Spleen (tissue), 11 donors: ENCODE measurements at regions not wholly inside any gene's neighbourhood (a gene's known extent, or its start where the extent isn't known, plus 50 kb on each side); places are given as distances from the start of the nearest gene placed in this dataset.

Experiments
- DNase-seq: peaks from one replicate; pipeline ENCODE4 v3.0.0-alpha.2; 2020
- H3K27ac ChIP-seq, 8 donors: fragments of 200-600 bp; sonication (generic) in 7 of 8; 1 replicate in 4 of 8; 2 replicates in 4 of 8; pipeline versions ENCODE4 v1.5.0 to v1.8.0; 2016 to 2021; ENCODE audit warnings: inconsistent platforms in 4 of 8, mild to moderate bottlenecking in 4 of 8, moderate library complexity in 1 of 8
- H3K27me3 ChIP-seq, 7 donors: fragments of 200-600 bp; sonication (generic) in 6 of 7; replicated peaks in 1 of 7; 1 replicate in 4 of 7; 2 replicates in 3 of 7; pipeline versions ENCODE4 v1.5.0 to v1.8.0; 2016 to 2021; ENCODE audit warnings: inconsistent platforms in 3 of 7, mild to moderate bottlenecking in 1 of 7
- H3K36me3 ChIP-seq, 6 donors: fragments of 200-600 bp; sonication (generic) in 5 of 6; 1 replicate in 4 of 6; 2 replicates in 2 of 6; pipeline versions ENCODE4 v1.5.0 to v1.8.0; 2016 to 2021; ENCODE audit warnings: inconsistent platforms in 2 of 6
- H3K4me1 ChIP-seq, 6 donors: fragments of 200-600 bp; sonication (generic) in 5 of 6; 1 replicate in 3 of 6; 2 replicates in 3 of 6; pipeline versions ENCODE4 v1.5.0 to v1.8.0; 2016 to 2021; ENCODE audit warnings: inconsistent platforms in 3 of 6
- H3K4me3 ChIP-seq, 8 donors: fragments of 200-600 bp; sonication (generic) in 7 of 8; 1 replicate in 4 of 8; 2 replicates in 4 of 8; pipeline versions ENCODE4 v1.5.0 to v1.8.0; 2016 to 2021; ENCODE audit warnings: inconsistent platforms in 4 of 8, mild to moderate bottlenecking in 4 of 8, moderate library complexity in 2 of 8
- H3K9me3 ChIP-seq, 8 donors: fragments of 200-600 bp; sonication (generic) in 7 of 8; 1 replicate in 4 of 8; 2 replicates in 4 of 8; pipeline versions ENCODE4 v1.5.0 to v1.8.0; 2016 to 2021; ENCODE audit warnings: inconsistent platforms in 4 of 8
- POLR2A ChIP-seq, 3 donors: fragments of 450-650 bp; IDR thresholded peaks; one replicate each; pipeline ENCODE4 v1.5.1; 2017; ENCODE audit warnings: antibody characterized with exemption in 3 of 3, mild to moderate bottlenecking in 1 of 3
- POLR2AphosphoS5 ChIP-seq, 3 donors: sonication (generic); formaldehyde crosslinking; IDR thresholded peaks; one replicate each; pipeline ENCODE4 v1.5.1; 2017; ENCODE audit warnings: antibody characterized with exemption in 3 of 3
- WGBS, 5 donors: extraction: QIAGEN DNeasy Blood & Tissue Kit in 3 of 5; methylation state at CpG; one replicate each; pipeline versions ENCODE4 v1.1.5 to v1.1.7; 2013 to 2018; 5-methylcytosine and 5-hydroxymethylcytosine counted together
- intact Hi-C: fragments of 100-400 bp; cut with DNase I; formaldehyde crosslinking; loops from one replicate; pipeline ENCODE4 v1.15.0; 2023; ENCODE audit warnings: low total_unique reads
- TF ChIP-seq, protein P1 (sequence below), 11 experiments: fragments of 200-600 bp in 7 of 11; fragments of 450-650 bp in 4 of 11; sonication (generic) in 4 of 11; IDR thresholded peaks in 8 of 11; conservative IDR thresholded peaks in 3 of 11; 1 replicate in 7 of 11; 2 replicates in 4 of 11; pipeline versions ENCODE4 v1.4.0 to v1.8.0; 2016 to 2021; ENCODE audit warnings: antibody characterized with exemption in 11 of 11, inconsistent platforms in 4 of 11, mild to moderate bottlenecking in 1 of 11
- donor health status: healthy with polysubstance abuse.
- donor health status: DM: no; HTN: no; CAD: no; lungs with moderate emphysema.
- donor health status: DM: no; HTN: no; CAD: no.
- donor health status: Bipolar disorder and iron deficiency.
- donor health status: healthy.
- donor health status: DM: no; HTN: no; CAD: no.
- donor health status: DM: yes; HTN: yes; CAD: no.

GRCh38 chr2:120787822-120788700 is 52.4 kb downstream of the GLI2 start:
- Histone ChIP-seq H3K4me3 (no peak overlapping the region), H3K27me3 (peaks cover 0 to 13% (median 0%) of the 10 kb centered on the region in 7 donors), H3K27ac (no peak overlapping the region), H3K36me3 (no peaks in the 10 kb centered on the region), H3K4me1 (peaks cover 0 to 11% (median 4%) of the 10 kb centered on the region in 6 donors), H3K9me3 (no peaks in the 10 kb centered on the region)
- WGBS, 5 donors: 70 to 77% (median 75%) methylated on average over 10 of the region's 10 CpGs
- TF ChIP-seq, protein P1, sequence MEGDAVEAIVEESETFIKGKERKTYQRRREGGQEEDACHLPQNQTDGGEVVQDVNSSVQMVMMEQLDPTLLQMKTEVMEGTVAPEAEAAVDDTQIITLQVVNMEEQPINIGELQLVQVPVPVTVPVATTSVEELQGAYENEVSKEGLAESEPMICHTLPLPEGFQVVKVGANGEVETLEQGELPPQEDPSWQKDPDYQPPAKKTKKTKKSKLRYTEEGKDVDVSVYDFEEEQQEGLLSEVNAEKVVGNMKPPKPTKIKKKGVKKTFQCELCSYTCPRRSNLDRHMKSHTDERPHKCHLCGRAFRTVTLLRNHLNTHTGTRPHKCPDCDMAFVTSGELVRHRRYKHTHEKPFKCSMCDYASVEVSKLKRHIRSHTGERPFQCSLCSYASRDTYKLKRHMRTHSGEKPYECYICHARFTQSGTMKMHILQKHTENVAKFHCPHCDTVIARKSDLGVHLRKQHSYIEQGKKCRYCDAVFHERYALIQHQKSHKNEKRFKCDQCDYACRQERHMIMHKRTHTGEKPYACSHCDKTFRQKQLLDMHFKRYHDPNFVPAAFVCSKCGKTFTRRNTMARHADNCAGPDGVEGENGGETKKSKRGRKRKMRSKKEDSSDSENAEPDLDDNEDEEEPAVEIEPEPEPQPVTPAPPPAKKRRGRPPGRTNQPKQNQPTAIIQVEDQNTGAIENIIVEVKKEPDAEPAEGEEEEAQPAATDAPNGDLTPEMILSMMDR (IDR thresholded peaks at IDR 0.05 in 8 of 11, conservative IDR thresholded peaks at IDR 0.05 in 3 of 11): no peak
- TF ChIP-seq POLR2A (IDR thresholded peaks at IDR 0.05) (no peak), POLR2AphosphoS5 (IDR thresholded peaks at IDR 0.05) (no peak)
- no peak for DNase-seq
- intact Hi-C loops: no loop called here

DNA sequence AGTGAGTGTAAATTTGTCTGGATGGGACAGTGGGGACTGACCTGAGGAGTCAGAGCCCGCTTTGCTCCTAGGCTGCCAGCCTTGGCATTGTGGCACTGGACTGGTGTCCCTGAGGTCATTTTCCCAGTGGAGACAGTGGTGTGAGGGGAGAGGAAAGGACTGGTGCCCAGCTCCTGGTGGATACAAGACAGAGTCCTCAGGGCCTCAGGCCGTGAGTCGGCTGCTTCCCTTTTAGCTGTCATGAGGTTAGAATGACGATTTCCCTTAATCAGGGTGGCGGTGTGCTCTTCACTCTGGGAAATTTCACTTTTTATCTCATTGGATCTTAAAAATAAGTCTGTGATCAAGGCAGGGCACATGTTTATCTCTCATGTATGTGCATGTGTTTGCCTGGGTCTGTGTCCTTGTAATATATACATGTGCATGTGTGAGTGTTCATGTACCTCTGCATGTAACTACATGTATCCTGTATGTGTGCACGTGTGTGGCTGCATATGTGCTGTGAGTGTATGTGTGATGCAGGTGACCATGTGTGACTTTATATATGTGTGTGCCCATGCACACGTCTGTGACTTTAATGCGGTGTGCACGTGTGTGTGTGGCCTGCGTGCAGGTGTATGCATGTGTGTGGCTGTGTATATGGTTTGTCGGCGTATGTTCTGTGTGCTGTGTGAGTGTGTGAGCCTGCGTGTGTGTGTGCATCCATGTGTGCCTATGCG is 55.7 kb downstream of the GLI2 start:
- intact Hi-C loops: no loop called here
- H3K4me3 ChIP-seq: no peak overlapping the region
- 76 to 84% (median 79%) methylated on average over 13 to 14 of the region's 14 CpGs for WGBS, 5 donors
- H3K27ac ChIP-seq: no peak overlapping the region
- H3K9me3 ChIP-seq: no peaks in the 10 kb centered on the region
- DNase-seq: no peak
- H3K4me1 ChIP-seq: no peaks in the 10 kb centered on the region
- H3K27me3 ChIP-seq: no peaks in the 10 kb centered on the region
- H3K36me3 ChIP-seq: no peaks in the 10 kb centered on the region
- TF ChIP-seq POLR2AphosphoS5 (IDR thresholded peaks at IDR 0.05) (no peak), POLR2A (IDR thresholded peaks at IDR 0.05) (no peak)
- TF ChIP-seq, protein P1 (IDR thresholded peaks at IDR 0.05 in 8 of 11, conservative IDR thresholded peaks at IDR 0.05 in 3 of 11): no peak

DNA sequence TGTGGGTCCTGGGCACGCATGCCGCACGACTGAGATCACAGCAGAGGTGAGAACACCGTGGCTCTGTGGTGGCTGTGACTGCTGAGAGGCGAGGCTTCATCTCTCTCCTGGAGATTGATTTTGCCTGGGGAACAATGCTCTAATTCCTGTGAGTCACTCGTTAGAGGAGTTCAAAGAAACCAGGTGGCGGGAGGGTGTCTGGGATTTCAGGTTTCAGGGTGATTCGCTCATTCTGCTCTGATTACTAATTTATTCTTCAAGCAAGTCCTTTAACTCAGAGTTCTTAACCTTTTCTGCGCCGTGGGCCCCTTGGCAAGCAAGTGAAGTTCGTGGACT is 56.3 kb downstream of the GLI2 start:
- Histone ChIP-seq H3K27me3 (no peaks in the 10 kb centered on the region), H3K4me3 (no peak overlapping the region), H3K4me1 (no peaks in the 10 kb centered on the region), H3K27ac (no peak overlapping the region), H3K9me3 (no peaks in the 10 kb centered on the region), H3K36me3 (no peaks in the 10 kb centered on the region)
- WGBS, 5 donors: 73 to 91% (median 83%) methylated on average over 11 of the region's 11 CpGs
- intact Hi-C loops: no loop called here
- no peak for DNase-seq
- no peak for TF ChIP-seq POLR2A (IDR thresholded peaks at IDR 0.05)
- TF ChIP-seq, protein P1 (IDR thresholded peaks at IDR 0.05 in 8 of 11, conservative IDR thresholded peaks at IDR 0.05 in 3 of 11): no peak
- no peak for TF ChIP-seq POLR2AphosphoS5 (IDR thresholded peaks at IDR 0.05)
